Activated naive CD8-positive, alpha-beta T cell treated with anti-CD3 and anti-CD28 coated beads, Interleukin-2, amount 50 U/mL, for 24 hours (primary cell): ENCODE measurements at regions not wholly inside any gene's neighbourhood (a gene's known extent, or its start where the extent isn't known, plus 50 kb on each side); places are given as distances from the start of the nearest gene placed in this dataset.
"Not testable (repeated sequence)": the region's sequence is repeated elsewhere in the genome, so short reads cannot be mapped to it uniquely, and the experiment has no call there.

Experiments used
- ATAC-seq: fragments of 150-1000 bp; cut with Tn5 transposase; one replicate; pipeline ENCODE4 v1.10.0; 2021
- DNase-seq: peaks from one replicate; pipeline ENCODE4 v3.0.0; 2021
- H3K27ac Mint-ChIP-seq: one replicate; pipeline ENCODE4 v1.8.0; 2021; ENCODE audit warnings: mild to moderate bottlenecking, mixed read lengths
- H3K27me3 Mint-ChIP-seq: one replicate; pipeline ENCODE4 v1.8.0; 2021; ENCODE audit warnings: mixed read lengths
- H3K36me3 Mint-ChIP-seq: one replicate; pipeline ENCODE4 v1.8.0; 2021; ENCODE audit warnings: low read depth, mixed read lengths
- H3K4me1 Mint-ChIP-seq: one replicate; pipeline ENCODE4 v1.8.0; 2021; ENCODE audit warnings: mixed read lengths
- H3K4me3 Mint-ChIP-seq: one replicate; pipeline ENCODE4 v1.8.0; 2021; ENCODE audit warnings: mild to moderate bottlenecking, moderate library complexity, mixed read lengths
- H3K9me3 Mint-ChIP-seq: one replicate; pipeline ENCODE4 v1.8.0; 2021; ENCODE audit warnings: mixed read lengths

DNA sequence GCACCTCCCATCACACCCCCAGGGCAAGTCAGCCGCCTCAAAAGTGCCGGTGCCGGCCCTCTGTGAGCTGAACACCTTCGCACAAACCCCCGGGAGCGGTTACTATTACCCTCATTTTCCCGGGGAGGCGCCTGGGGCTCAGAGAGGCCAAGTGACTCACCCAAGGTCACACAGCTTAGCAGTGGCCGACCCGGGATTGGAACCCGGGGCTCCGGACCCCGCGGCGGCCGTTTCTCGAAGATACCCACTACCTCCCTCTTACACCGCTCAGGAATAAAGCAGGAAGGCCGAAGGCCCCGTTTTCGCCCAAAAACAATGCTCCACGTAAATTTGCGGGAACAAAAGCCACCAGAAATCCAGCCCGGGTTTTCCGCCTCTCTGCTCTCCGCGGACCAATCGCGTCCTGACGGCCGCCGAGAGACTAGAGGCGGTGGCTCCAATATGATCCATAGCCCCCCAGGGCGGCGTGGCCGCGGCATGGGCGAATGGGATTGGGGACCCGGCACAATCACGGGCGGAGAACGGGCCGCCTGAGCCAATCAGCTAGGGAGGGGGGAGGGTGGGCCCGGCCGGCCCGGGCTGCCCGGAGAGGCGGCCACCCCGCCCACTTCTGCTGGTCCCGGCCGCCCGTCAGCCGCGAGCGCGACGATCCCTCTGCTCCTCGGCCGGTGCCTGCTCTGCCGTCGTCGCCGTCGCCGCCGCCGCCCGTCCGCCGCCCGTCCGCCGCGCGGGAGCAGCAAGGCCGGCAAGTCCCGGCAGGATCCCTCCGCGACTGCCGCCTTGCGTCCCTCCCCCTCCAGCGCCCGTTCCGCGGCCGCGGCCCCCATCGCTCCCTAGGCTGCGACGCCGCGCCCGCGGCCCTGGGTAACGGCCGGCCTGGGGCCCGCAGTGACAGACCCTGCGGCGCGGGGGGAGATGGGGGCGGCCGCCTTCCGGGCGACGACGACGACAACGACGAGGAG is 177.0 kb downstream of the OR4M2 start:
- no peak for DNase-seq

GRCh38 chr15:22258009-22258397 is 177.7 kb downstream of the OR4M2 start:
- H3K27me3 Mint-ChIP-seq = peaks cover 31% of the 10 kb centered on the region
- no peak overlapping the region for H3K4me3 Mint-ChIP-seq
- H3K4me1 Mint-ChIP-seq = peaks cover 35% of the 10 kb centered on the region
- DNase-seq (no peak), ATAC-seq (no peak)
- no peaks in the 10 kb centered on the region for H3K36me3 Mint-ChIP-seq
- H3K9me3 Mint-ChIP-seq = no peaks in the 10 kb centered on the region
- no peak overlapping the region for H3K27ac Mint-ChIP-seq

More for the DNA sequence above, 177.0 kb downstream of the OR4M2 start:
- Mint-ChIP-seq H3K27ac (no peak overlapping the region), H3K4me3 (no peak overlapping the region), H3K27me3 (peaks cover 31% of the 10 kb centered on the region), H3K4me1 (peaks cover 37% of the 10 kb centered on the region), H3K9me3 (no peaks in the 10 kb centered on the region), H3K36me3 (no peaks in the 10 kb centered on the region)
- ATAC-seq = no peak

DNA sequence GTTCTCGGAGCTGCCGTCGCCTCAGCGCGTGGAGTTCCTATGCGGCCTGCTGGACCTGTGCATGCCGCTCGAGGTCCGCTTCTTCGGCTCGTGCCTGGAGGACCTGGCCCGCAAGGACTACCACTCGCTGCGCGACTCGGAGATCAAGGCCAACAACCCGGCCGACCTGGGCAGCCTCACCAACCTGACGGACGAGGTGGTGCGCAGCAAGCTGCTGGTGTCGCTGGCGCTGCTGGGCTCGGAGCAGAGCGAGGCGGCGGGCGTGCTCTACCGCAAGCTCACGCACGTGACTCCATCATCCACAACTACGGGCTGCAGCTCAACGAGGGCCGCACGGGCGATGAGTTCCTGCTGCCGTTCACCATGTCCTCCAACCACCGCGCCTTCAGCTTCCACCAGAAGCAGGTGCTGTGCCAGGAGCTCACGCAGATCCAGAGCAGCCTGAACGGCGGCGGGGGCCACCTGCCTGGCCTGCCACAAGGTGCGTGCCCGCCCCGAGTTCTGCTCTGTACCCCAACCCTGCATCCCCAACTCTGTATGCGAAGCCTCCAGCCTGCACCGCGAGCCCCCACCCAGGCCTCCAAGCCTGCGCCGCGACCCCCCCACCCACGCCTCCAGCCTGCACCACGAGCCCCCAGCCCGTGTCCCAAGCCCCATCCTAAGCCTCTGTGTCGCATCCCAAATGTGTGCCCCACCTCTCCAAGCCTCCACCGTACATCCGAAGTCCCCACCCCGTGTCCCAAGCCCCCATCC is 178.2 kb downstream of the OR4M2 start:
- H3K4me3 Mint-ChIP-seq = no peak overlapping the region
- H3K4me1 Mint-ChIP-seq = peaks cover 31% of the 10 kb centered on the region
- DNase-seq (no peak), ATAC-seq (no peak)
- H3K36me3 Mint-ChIP-seq = no peaks in the 10 kb centered on the region
- H3K27me3 Mint-ChIP-seq = peaks cover 31% of the 10 kb centered on the region
- H3K9me3 Mint-ChIP-seq = no peaks in the 10 kb centered on the region
- H3K27ac Mint-ChIP-seq = no peak overlapping the region

GRCh38 chr15:22259151-22259750 is 178.9 kb downstream of the OR4M2 start:
- H3K4me3 Mint-ChIP-seq, H3K27ac Mint-ChIP-seq, H3K36me3 Mint-ChIP-seq, ATAC-seq, DNase-seq, H3K9me3 Mint-ChIP-seq: not testable (repeated sequence)
- Mint-ChIP-seq H3K27me3 (peaks cover 25% of the 10 kb centered on the region), H3K4me1 (peaks cover 24% of the 10 kb centered on the region)

DNA sequence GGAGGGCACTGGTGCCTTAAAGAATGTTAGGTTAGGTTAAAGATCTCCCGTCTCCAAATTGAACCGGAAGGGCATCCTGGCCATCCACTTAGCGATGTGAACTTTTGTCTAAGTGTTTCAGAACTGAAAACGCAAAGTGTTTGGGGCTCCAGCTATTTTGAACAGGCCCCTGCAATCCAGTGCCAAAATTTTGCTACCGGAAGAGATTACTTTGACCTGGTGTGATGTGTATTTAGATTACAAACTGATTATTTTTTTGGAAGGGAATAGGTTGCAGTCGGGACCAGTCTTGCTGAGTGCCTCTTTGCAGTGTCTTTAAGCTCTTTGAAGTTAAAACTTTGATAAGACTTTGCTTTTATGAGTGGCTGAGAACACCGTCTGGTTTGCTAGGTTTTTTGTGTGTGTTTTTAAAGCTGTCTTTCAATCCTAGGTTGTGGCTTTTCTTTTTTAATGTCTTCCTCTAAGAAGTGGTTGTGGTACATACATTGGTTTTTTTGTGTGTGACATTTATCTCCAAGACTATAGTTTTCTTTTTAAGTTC is 179.6 kb downstream of the OR4M2 start:
- Mint-ChIP-seq H3K36me3 (no peaks in the 10 kb centered on the region), H3K4me3 (no peak overlapping the region), H3K27me3 (peaks cover 23% of the 10 kb centered on the region), H3K9me3 (no peaks in the 10 kb centered on the region), H3K4me1 (peaks cover 18% of the 10 kb centered on the region), H3K27ac (no peak overlapping the region)
- ATAC-seq (no peak), DNase-seq (no peak)

DNA sequence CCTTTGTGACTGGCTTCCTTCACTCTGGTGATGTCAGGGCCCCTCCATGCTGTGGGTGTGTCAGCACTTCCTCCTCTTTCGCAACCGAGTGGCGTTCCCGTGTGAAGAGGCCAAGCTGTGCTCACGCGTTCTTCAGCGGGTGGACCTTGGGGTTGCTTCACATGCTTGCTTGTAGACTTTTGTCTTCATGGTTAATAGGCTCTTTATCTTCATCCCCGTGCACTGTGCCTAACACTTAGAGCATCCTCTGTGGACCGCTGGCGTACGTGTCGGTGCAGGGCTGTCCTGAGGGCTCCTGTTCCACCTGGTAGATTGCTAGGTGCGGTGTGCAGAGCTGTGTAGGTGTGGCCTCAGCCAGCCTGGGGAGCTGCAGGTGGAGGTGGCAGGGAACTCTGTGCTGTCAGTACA is 182.3 kb downstream of the OR4M2 start:
- Mint-ChIP-seq H3K27me3 (peaks cover 9% of the 10 kb centered on the region), H3K4me3 (no peak overlapping the region), H3K4me1 (peaks cover 16% of the 10 kb centered on the region), H3K36me3 (no peaks in the 10 kb centered on the region), H3K27ac (no peak overlapping the region), H3K9me3 (no peaks in the 10 kb centered on the region)
- DNase-seq (no peak), ATAC-seq (no peak)

- peaks cover 16% of the 10 kb centered on the region for H3K4me1 Mint-ChIP-seq
- DNase-seq (no peak), ATAC-seq (no peak)
- H3K27me3 Mint-ChIP-seq = peaks cover 9% of the 10 kb centered on the region
- H3K36me3 Mint-ChIP-seq = no peaks in the 10 kb centered on the region
- H3K27ac Mint-ChIP-seq = no peak overlapping the region
- H3K4me3 Mint-ChIP-seq = no peak overlapping the region
- H3K9me3 Mint-ChIP-seq = no peaks in the 10 kb centered on the region
Measured at GRCh38 chr15:22263738-22264137, 183.4 kb downstream of the OR4M2 start.

GRCh38 chr15:22264272-22264671 is 183.9 kb downstream of the OR4M2 start:
- ATAC-seq = peak; percentile 68
- H3K4me3 Mint-ChIP-seq, H3K27me3 Mint-ChIP-seq: not testable (repeated sequence)

GRCh38 chr15:22265056-22265945 is 185.0 kb downstream of the OR4M2 start:
- no peaks in the 10 kb centered on the region for H3K9me3 Mint-ChIP-seq
- H3K4me1 Mint-ChIP-seq = peaks cover 6% of the 10 kb centered on the region
- no peak overlapping the region for H3K27ac Mint-ChIP-seq
- DNase-seq = no peak
- H3K27me3 Mint-ChIP-seq = peaks cover 7% of the 10 kb centered on the region
- no peak for ATAC-seq
- H3K4me3 Mint-ChIP-seq = no peak overlapping the region
- H3K36me3 Mint-ChIP-seq = no peaks in the 10 kb centered on the region

More at GRCh38 chr15:22264272-22264671, 183.9 kb downstream of the OR4M2 start:
- H3K36me3 Mint-ChIP-seq, DNase-seq, H3K9me3 Mint-ChIP-seq, H3K27ac Mint-ChIP-seq: not testable (repeated sequence)
- H3K4me1 Mint-ChIP-seq = peaks cover 16% of the 10 kb centered on the region

GRCh38 chr15:22265970-22266369 is 185.6 kb downstream of the OR4M2 start:
- Mint-ChIP-seq H3K27ac (no peak overlapping the region), H3K4me3 (no peak overlapping the region), H3K27me3 (peaks cover 9% of the 10 kb centered on the region), H3K4me1 (peaks cover under 1% of the 10 kb centered on the region), H3K9me3 (no peaks in the 10 kb centered on the region), H3K36me3 (no peaks in the 10 kb centered on the region)
- ATAC-seq = no peak
- no peak for DNase-seq

GRCh38 chr15:22267761-22268160 is 187.4 kb downstream of the OR4M2 start:
- H3K4me3 Mint-ChIP-seq = no peak overlapping the region
- H3K9me3 Mint-ChIP-seq = no peaks in the 10 kb centered on the region
- H3K27ac Mint-ChIP-seq = no peak overlapping the region
- no peaks in the 10 kb centered on the region for H3K4me1 Mint-ChIP-seq
- no peaks in the 10 kb centered on the region for H3K36me3 Mint-ChIP-seq
- peaks cover 5% of the 10 kb centered on the region for H3K27me3 Mint-ChIP-seq
- no peak for DNase-seq
- ATAC-seq = no peak

DNA sequence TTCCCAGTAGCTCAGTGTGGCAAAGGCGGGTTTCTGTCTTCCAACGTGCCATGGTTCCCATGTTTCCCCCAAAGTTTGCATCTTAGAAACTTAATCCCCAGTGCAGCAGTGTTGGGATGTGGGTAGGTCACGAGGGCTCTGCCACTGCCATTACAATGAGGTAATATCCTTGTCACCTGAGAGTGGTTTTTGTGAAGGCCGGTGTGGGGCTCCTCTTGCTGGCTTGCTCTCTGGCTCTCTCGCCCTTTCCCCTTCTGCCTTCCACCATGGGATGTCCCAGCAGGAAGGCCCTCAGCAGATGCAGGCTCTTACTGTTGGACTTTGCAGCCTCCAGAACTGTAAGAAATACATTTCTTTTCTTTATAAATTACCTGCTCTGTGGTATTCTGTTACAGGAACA is 187.9 kb downstream of the OR4M2 start:
- H3K4me3 Mint-ChIP-seq, H3K4me1 Mint-ChIP-seq, H3K27me3 Mint-ChIP-seq, H3K9me3 Mint-ChIP-seq, H3K36me3 Mint-ChIP-seq, ATAC-seq, DNase-seq, H3K27ac Mint-ChIP-seq: not testable (repeated sequence)

DNA sequence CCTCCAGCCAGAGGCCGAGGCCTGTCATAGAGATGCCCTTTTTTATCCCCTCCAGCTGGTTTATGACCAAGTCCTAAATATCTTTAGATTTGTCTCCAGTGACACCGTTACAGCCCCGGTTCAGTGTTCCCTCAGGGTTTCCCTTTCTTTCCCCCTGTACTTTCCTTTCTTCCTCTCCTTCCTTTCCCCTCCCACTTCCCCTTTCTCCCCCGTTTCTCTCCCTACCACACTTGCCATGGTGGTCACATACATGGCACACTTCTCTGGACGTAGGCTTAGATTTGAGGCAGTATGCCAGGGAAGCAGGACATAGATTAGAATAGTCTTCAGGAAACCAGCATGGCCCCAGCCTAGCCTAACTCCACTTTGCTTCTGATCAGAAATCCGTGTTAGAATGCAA is 188.3 kb downstream of the OR4M2 start:
- not testable (repeated sequence) for H3K4me3 Mint-ChIP-seq, DNase-seq, ATAC-seq, H3K36me3 Mint-ChIP-seq, H3K4me1 Mint-ChIP-seq, H3K9me3 Mint-ChIP-seq, H3K27me3 Mint-ChIP-seq, H3K27ac Mint-ChIP-seq
